Retinal pigment epithelial cell (primary cell): ENCODE measurements at regions not wholly inside any gene's neighbourhood (a gene's known extent, or its start where the extent isn't known, plus 50 kb on each side); places are given as distances from the start of the nearest gene placed in this dataset.

Source experiments
- DNase-seq: peaks from one replicate; pipeline ENCODE4 v3.0.0-alpha.2; 2010; ENCODE audit warnings: low read depth
- H3K4me3 ChIP-seq: 2 replicates; pipeline ENCODE4 v1.5.1; 2011; ENCODE audit warnings: mild to moderate bottlenecking, low read length, control low read depth, moderate library complexity
- TF ChIP-seq, protein P1 (sequence below): conservative IDR thresholded peaks from 2 replicates; pipeline ENCODE4 v1.5.1; 2011; ENCODE audit warnings: low read depth, low read length, control low read depth, inconsistent platforms

- TF ChIP-seq, protein P1, sequence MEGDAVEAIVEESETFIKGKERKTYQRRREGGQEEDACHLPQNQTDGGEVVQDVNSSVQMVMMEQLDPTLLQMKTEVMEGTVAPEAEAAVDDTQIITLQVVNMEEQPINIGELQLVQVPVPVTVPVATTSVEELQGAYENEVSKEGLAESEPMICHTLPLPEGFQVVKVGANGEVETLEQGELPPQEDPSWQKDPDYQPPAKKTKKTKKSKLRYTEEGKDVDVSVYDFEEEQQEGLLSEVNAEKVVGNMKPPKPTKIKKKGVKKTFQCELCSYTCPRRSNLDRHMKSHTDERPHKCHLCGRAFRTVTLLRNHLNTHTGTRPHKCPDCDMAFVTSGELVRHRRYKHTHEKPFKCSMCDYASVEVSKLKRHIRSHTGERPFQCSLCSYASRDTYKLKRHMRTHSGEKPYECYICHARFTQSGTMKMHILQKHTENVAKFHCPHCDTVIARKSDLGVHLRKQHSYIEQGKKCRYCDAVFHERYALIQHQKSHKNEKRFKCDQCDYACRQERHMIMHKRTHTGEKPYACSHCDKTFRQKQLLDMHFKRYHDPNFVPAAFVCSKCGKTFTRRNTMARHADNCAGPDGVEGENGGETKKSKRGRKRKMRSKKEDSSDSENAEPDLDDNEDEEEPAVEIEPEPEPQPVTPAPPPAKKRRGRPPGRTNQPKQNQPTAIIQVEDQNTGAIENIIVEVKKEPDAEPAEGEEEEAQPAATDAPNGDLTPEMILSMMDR, result no peak
- no peak for DNase-seq
Observed at GRCh38 chr9:22240619-22241018, 206.0 kb upstream of the DMRTA1 start.

GRCh38 chr9:22241024-22241423 is 205.6 kb upstream of the DMRTA1 start:
- H3K4me3 ChIP-seq, result no peak overlapping the region
- TF ChIP-seq, protein P1, result no peak
- DNase-seq, result peak; percentile 48

More at GRCh38 chr9:22240619-22241018, 206.0 kb upstream of the DMRTA1 start:
- H3K4me3 ChIP-seq, result no peak overlapping the region

GRCh38 chr9:22241611-22242010 is 205.0 kb upstream of the DMRTA1 start:
- TF ChIP-seq, protein P1, result no peak
- no peak for DNase-seq
- peak overlapping the region; percentile 14 for H3K4me3 ChIP-seq

GRCh38 chr9:22244139-22245011 is 202.2 kb upstream of the DMRTA1 start:
- TF ChIP-seq, protein P1, result peak; percentile 75
- no peak overlapping the region for H3K4me3 ChIP-seq
- DNase-seq, result peak; percentile 28

DNA sequence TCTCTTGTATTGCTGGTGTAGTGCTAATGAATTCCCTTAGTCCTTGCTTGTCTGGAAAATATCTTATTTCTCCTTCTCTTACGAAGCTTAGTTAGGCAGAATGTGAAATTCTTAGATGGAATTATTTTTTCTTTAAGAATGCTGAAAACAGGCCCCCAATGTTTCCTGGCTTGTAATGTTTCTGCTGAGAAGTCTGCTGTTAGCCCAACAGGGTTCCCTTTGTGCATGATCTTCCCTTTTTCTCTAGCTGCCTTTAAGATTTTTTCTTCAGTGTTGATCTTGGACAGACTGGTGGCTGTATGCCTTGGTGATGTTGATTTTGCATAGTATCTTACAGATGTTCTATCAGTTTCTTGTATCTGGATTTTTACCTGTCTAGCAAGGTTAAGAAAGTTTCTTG is 191.3 kb upstream of the DMRTA1 start:
- H3K4me3 ChIP-seq, result no peak overlapping the region
- no peak for DNase-seq
- TF ChIP-seq, protein P1, result no peak

- no peak for DNase-seq
- TF ChIP-seq, protein P1, result no peak
- no peak overlapping the region for H3K4me3 ChIP-seq
Observed at GRCh38 chr9:22256381-22256780, 190.2 kb upstream of the DMRTA1 start.

DNA sequence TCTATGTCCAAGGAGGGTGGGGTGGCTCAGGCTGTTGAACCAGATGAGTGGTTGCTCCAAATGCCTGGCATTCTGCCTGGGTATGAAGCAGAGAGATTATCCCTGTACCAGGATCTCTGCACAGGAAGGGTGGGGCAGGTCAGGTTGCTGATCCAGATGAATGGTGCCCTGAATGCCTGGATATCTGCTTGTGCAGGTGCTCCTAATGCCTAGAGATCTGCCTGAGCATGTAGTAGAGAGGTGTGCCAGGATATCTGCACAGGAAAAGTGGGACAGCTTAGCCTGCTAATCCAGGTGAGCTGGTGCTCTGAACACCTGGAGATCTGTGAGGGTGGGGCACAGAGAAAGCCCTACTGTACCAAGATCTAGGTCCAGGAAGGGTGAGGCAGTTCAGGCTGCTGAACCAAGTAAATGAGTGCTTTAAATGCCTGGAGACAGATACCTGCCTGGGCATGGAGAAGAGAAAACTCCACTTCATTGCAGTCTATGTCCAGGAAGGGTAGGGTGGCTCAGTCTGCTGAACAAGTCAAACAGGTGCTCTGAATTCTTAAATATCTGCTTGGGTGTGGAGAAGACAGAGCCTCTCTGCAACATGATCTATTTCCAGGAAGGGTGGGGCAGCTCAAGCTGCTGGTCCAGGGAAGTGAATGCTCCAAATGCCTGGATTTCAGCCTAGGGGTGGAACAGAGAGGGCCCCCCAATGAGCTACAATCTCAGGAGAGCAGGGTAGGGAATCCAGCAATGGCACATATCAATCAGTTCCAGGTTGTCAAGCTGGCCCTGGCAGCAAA is 189.4 kb upstream of the DMRTA1 start:
- no peak overlapping the region for H3K4me3 ChIP-seq
- TF ChIP-seq, protein P1, result no peak
- no peak for DNase-seq
